Ishikawa (cell line): ENCODE measurements at regions not wholly inside any gene's neighbourhood (a gene's known extent, or its start where the extent isn't known, plus 50 kb on each side); places are given as distances from the start of the nearest gene placed in this dataset.

Experiments
- CEBPB ChIP-seq: IDR thresholded peaks from 2 replicates; pipeline ENCODE4 v1.6.1; 2012
- CREB1 ChIP-seq: IDR thresholded peaks from 2 replicates; pipeline ENCODE4 v1.6.1; 2012; ENCODE audit warnings: low read depth
- EGR1 ChIP-seq: IDR thresholded peaks from 2 replicates; pipeline ENCODE4 v1.6.1; 2012
- EP300 ChIP-seq: IDR thresholded peaks from 2 replicates; pipeline ENCODE4 v1.6.1; 2012; ENCODE audit warnings: borderline replicate concordance
- FOXM1 ChIP-seq: IDR thresholded peaks from 2 replicates; pipeline ENCODE4 v1.6.1; 2012; ENCODE audit warnings: low read depth, borderline replicate concordance
- NFIC ChIP-seq: IDR thresholded peaks from 2 replicates; pipeline ENCODE4 v1.6.1; 2012
- RAD21 ChIP-seq: IDR thresholded peaks from 2 replicates; pipeline ENCODE4 v1.6.1; 2012; ENCODE audit warnings: low read depth
- REST ChIP-seq: IDR thresholded peaks from 2 replicates; pipeline ENCODE4 v1.6.1; 2012; ENCODE audit warnings: low read depth, mild to moderate bottlenecking
- TAF1 ChIP-seq: IDR thresholded peaks from 2 replicates; pipeline ENCODE4 v1.6.1; 2012; ENCODE audit warnings: low read depth, mild to moderate bottlenecking
- TCF12 ChIP-seq: IDR thresholded peaks from 2 replicates; pipeline ENCODE4 v1.6.1; 2012; ENCODE audit warnings: low read depth
- TEAD4 ChIP-seq: IDR thresholded peaks from 2 replicates; pipeline ENCODE4 v1.6.1; 2012
- YY1 ChIP-seq: IDR thresholded peaks from 2 replicates; pipeline ENCODE4 v1.6.1; 2012; ENCODE audit warnings: low read depth
- ZBTB7A ChIP-seq: IDR thresholded peaks from 2 replicates; pipeline ENCODE4 v1.6.1; 2012; ENCODE audit warnings: low read depth
- TF ChIP-seq, protein P1 (sequence below): IDR thresholded peaks from 2 replicates; pipeline ENCODE4 v1.6.1; 2012
- TF ChIP-seq, protein P2 (sequence below): IDR thresholded peaks from 2 replicates; pipeline ENCODE4 v1.6.1; 2012

DNA sequence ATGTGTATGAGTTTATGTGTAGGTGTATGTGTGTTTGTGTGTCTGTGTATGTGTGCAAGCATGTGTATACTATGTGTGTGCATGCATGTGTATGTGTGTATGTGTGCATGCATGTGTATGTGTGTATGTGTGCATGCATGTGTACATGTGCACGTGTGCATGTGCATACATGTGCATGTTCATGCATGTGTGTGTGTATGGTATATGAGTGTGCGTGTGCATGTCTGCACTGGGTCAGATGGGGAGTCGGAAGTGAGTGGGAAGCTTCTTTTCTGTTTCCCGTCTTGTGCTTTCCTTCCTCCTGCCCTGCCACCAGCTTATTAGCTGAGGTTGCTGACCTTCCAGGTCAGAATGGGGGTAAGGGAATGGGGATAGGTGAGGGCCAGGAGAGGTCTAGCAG is 174.7 kb downstream of the MAP2K4 start:
- TF ChIP-seq FOXM1, result no peak

GRCh38 chr17:12201294-12201880 is 180.7 kb downstream of the MAP2K4 start:
- TF ChIP-seq, protein P1, sequence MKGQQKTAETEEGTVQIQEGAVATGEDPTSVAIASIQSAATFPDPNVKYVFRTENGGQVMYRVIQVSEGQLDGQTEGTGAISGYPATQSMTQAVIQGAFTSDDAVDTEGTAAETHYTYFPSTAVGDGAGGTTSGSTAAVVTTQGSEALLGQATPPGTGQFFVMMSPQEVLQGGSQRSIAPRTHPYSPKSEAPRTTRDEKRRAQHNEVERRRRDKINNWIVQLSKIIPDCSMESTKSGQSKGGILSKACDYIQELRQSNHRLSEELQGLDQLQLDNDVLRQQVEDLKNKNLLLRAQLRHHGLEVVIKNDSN, result no peak
- TF ChIP-seq EP300, result no peak
- TF ChIP-seq, protein P2, sequence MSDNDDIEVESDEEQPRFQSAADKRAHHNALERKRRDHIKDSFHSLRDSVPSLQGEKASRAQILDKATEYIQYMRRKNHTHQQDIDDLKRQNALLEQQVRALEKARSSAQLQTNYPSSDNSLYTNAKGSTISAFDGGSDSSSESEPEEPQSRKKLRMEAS, result no peak

DNA sequence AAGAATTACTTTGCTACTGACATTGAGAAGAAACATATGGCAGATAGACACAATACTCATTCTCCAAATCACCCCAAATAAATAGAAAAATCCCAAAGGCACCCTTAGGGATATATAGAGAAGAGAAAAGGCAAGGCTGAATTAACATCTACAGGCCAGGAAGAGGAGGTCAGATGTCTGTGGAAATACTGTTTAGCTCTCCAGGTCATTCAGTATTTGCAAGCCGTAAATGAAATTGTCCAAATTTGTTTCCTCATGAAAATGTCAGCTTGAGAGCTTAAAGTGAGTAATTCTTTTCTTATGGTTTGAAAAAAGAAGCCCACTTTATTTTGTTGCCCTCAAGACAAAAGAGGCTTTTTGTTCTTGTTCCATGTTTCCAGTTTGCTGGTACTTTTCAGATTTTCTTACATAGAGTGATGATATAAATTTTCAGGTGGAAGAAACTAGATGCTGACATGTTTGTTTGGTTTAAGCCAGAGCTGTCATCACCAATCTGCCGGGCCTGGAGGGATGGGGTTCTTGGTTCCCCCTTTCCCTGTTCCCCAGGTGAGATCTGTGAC is 189.0 kb downstream of the MAP2K4 start:
- TF ChIP-seq CEBPB (no peak), FOXM1 (no peak), ZBTB7A (no peak), TAF1 (no peak), NFIC (no peak), TCF12 (no peak), RAD21 (no peak), CREB1 (no peak)
- TF ChIP-seq, protein P2, result no peak
- TF ChIP-seq, protein P1, result no peak

- no peak for TF ChIP-seq CEBPB
- TF ChIP-seq, protein P1, result no peak
- TF ChIP-seq EP300, result no peak
- TF ChIP-seq CREB1, result no peak
- TF ChIP-seq, protein P2, result no peak
- no peak for TF ChIP-seq FOXM1
Observed at GRCh38 chr17:12222392-12222791, 201.7 kb downstream of the MAP2K4 start.

DNA sequence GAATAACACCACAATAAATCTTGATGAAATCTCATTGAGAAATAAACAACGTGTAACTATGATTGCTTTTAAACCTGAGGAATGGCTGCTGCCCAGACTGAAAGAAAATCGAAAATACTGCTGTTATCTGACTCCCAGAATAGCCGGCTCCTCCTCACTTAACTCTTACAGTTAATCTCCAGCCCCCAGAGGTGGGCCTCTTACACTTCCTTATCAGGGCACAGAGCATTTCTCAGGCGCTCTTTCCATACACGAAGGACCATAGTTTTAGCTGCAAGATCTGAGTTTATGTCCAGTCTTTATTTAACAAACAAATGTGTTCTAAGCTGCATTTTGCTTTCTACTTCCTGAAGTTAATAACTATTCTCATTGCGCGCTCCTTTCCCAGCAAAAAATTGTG is 206.9 kb downstream of the MAP2K4 start:
- TF ChIP-seq, protein P2, result no peak
- TF ChIP-seq TCF12 (no peak), TEAD4 (no peak), YY1 (no peak), ZBTB7A (no peak), REST (no peak), CREB1 (no peak), RAD21 (no peak), NFIC (no peak)
- TF ChIP-seq, protein P1, result no peak

- TF ChIP-seq YY1 (no peak), RAD21 (no peak), TCF12 (no peak), CEBPB (no peak), EP300 (no peak), ZBTB7A (no peak), TEAD4 (no peak), FOXM1 (no peak), REST (no peak), NFIC (no peak), CREB1 (no peak), TAF1 (no peak), EGR1 (no peak)
- TF ChIP-seq, protein P1, result no peak
- TF ChIP-seq, protein P2, result no peak
Observed at GRCh38 chr17:12229335-12229734, 208.7 kb downstream of the MAP2K4 start.
